HG03196 (cell line): ENCODE measurements at regions not wholly inside any gene's neighbourhood (a gene's known extent, or its start where the extent isn't known, plus 50 kb on each side); places are given as distances from the start of the nearest gene placed in this dataset.

Source experiments
- ATAC-seq: cut with Tn5 transposase; IDR thresholded peaks from one replicate; pipeline ENCODE4 v1.9.1; 2021; ENCODE audit not compliant: unreplicated experiment

- no peak for ATAC-seq
These were observed 476.9 kb upstream of the GOT2 start for GRCh38 chr16:59210955-59211541.

- no peak for ATAC-seq
These were observed 471.3 kb upstream of the GOT2 start for GRCh38 chr16:59205403-59205802.

- ATAC-seq: no peak
These were observed 470.5 kb upstream of the GOT2 start for GRCh38 chr16:59204589-59204988.

- ATAC-seq: no peak
These were observed 468.2 kb upstream of the GOT2 start for GRCh38 chr16:59202233-59202862.

GRCh38 chr16:59201821-59202220 lies 467.7 kb upstream of the GOT2 start:
- no peak for ATAC-seq

GRCh38 chr16:59201160-59201559 lies 467.0 kb upstream of the GOT2 start:
- ATAC-seq: no peak

- ATAC-seq: no peak
These were observed 464.4 kb upstream of the GOT2 start for GRCh38 chr16:59198487-59198886.

- no peak for ATAC-seq
These were observed 461.1 kb upstream of the GOT2 start for GRCh38 chr16:59195242-59195641.

- no peak for ATAC-seq
These were observed 459.5 kb upstream of the GOT2 start for GRCh38 chr16:59193637-59194036.

GRCh38 chr16:59192551-59193199 lies 458.6 kb upstream of the GOT2 start:
- ATAC-seq: no peak

- no peak for ATAC-seq
These were observed 456.6 kb upstream of the GOT2 start for GRCh38 chr16:59190731-59191130.

GRCh38 chr16:59188029-59188428 lies 453.9 kb upstream of the GOT2 start:
- no peak for ATAC-seq

GRCh38 chr16:59181821-59182420 lies 447.8 kb upstream of the GOT2 start:
- ATAC-seq: no peak

- no peak for ATAC-seq
These were observed 446.0 kb upstream of the GOT2 start for GRCh38 chr16:59180083-59180476.

- ATAC-seq: no peak
These were observed 445.4 kb upstream of the GOT2 start for GRCh38 chr16:59179446-59180082.

GRCh38 chr16:59173408-59173831 lies 439.3 kb upstream of the GOT2 start:
- ATAC-seq: no peak

- ATAC-seq: no peak
These were observed 436.1 kb upstream of the GOT2 start for GRCh38 chr16:59170099-59170712.

GRCh38 chr16:59169168-59169567 lies 435.1 kb upstream of the GOT2 start:
- no peak for ATAC-seq

GRCh38 chr16:59168461-59169114 lies 434.5 kb upstream of the GOT2 start:
- no peak for ATAC-seq

GRCh38 chr16:59164461-59164860 lies 430.3 kb upstream of the GOT2 start:
- ATAC-seq: no peak
